ENCODE measurements at regions not wholly inside any gene's neighbourhood (a gene's known extent, or its start where the extent isn't known, plus 50 kb on each side); places are given as distances from the start of the nearest gene placed in this dataset.
"Not testable (repeated sequence)": the region's sequence is repeated elsewhere in the genome, so short reads cannot be mapped to it uniquely, and the experiment has no call there.

- DNase-seq: no peak
Observed at GRCh38 chr1:116185161-116185701, 74.0 kb downstream of the MAB21L3 start.

GRCh38 chr1:116189481-116189880 is 78.3 kb downstream of the MAB21L3 start:
- no peak for DNase-seq

GRCh38 chr1:116191294-116191693 is 80.1 kb downstream of the MAB21L3 start:
- DNase-seq: no peak

- no peak for DNase-seq
Observed at GRCh38 chr1:116193768-116194167, 82.6 kb downstream of the MAB21L3 start.

GRCh38 chr1:116194568-116194967 is 83.4 kb downstream of the MAB21L3 start:
- DNase-seq: no peak

- no peak for DNase-seq
Observed at GRCh38 chr1:116195077-116195868, 84.1 kb downstream of the MAB21L3 start.

GRCh38 chr1:116200343-116200742 is 89.1 kb downstream of the MAB21L3 start:
- DNase-seq: not testable (repeated sequence)

- no peak for DNase-seq
Observed at GRCh38 chr1:116201911-116202310, 90.7 kb downstream of the MAB21L3 start.

GRCh38 chr1:116203181-116203723 is 92.1 kb downstream of the MAB21L3 start:
- no peak for DNase-seq

GRCh38 chr1:116203920-116204319 is 92.7 kb downstream of the MAB21L3 start:
- no peak for DNase-seq

- DNase-seq: no peak
Observed at GRCh38 chr1:116205941-116206679, 94.9 kb downstream of the MAB21L3 start.

- no peak for DNase-seq
Observed at GRCh38 chr1:116207126-116207735, 96.0 kb downstream of the MAB21L3 start.

GRCh38 chr1:116208136-116208535 is 96.9 kb downstream of the MAB21L3 start:
- no peak for DNase-seq

- DNase-seq: no peak
Observed at GRCh38 chr1:116211294-116211693, 100.1 kb downstream of the MAB21L3 start.

- no peak for DNase-seq
Observed at GRCh38 chr1:116218922-116219321, 107.7 kb downstream of the MAB21L3 start.

- no peak for DNase-seq
Observed at GRCh38 chr1:116219651-116220434, 108.6 kb downstream of the MAB21L3 start.

GRCh38 chr1:116224111-116224510 is 112.9 kb downstream of the MAB21L3 start:
- DNase-seq: no peak

GRCh38 chr1:116224561-116224960 is 113.4 kb downstream of the MAB21L3 start:
- DNase-seq: no peak

- DNase-seq: no peak
Observed at GRCh38 chr1:116226017-116226416, 114.8 kb downstream of the MAB21L3 start.

- DNase-seq: no peak
Observed at GRCh38 chr1:116228511-116228910, 117.3 kb downstream of the MAB21L3 start.

- no peak for DNase-seq
Observed at GRCh38 chr1:116230712-116231111, 119.5 kb downstream of the MAB21L3 start.

- DNase-seq: no peak
Observed at GRCh38 chr1:116231752-116232151, 120.6 kb downstream of the MAB21L3 start.

Data from activated CD4-positive, alpha-beta T cell treated with anti-CD3 and anti-CD28 coated beads for 48 hours (primary cell).